NT2/D1 (cell line): ENCODE measurements at regions not wholly inside any gene's neighbourhood (a gene's known extent, or its start where the extent isn't known, plus 50 kb on each side); places are given as distances from the start of the nearest gene placed in this dataset.
"Not testable (repeated sequence)": the region's sequence is repeated elsewhere in the genome, so short reads cannot be mapped to it uniquely, and the experiment has no call there.

ENCODE experiments used
- DNase-seq: peaks from one replicate; pipeline ENCODE4 v3.0.0-alpha.2; 2011; ENCODE audit warnings: low read depth, low spot score
- H3K27me3 ChIP-seq: 2 replicates; pipeline ENCODE4 v1.6.0; 2011; ENCODE audit warnings: mild to moderate bottlenecking; ENCODE audit not compliant: insufficient read length, insufficient read depth
- H3K36me3 ChIP-seq: 2 replicates; pipeline ENCODE4 v1.6.1; 2011; ENCODE audit warnings: mild to moderate bottlenecking, low read length, mixed read lengths; ENCODE audit not compliant: insufficient read depth, insufficient read length
- H3K4me1 ChIP-seq: 2 replicates; pipeline ENCODE4 v1.5.1; 2011; ENCODE audit not compliant: insufficient read depth, insufficient read length
- H3K4me3 ChIP-seq: 2 replicates; pipeline ENCODE4 v1.5.1; 2011; ENCODE audit warnings: low read depth; ENCODE audit not compliant: insufficient read length
- H3K9ac ChIP-seq: 2 replicates; pipeline ENCODE4 v1.6.0; 2011; ENCODE audit warnings: low read depth; ENCODE audit not compliant: insufficient read length
- H3K9me3 ChIP-seq: 2 replicates; pipeline ENCODE4 v1.5.1; 2011; ENCODE audit warnings: mild to moderate bottlenecking, low read length; ENCODE audit not compliant: insufficient read depth
- SUZ12 ChIP-seq: IDR thresholded peaks from 2 replicates; pipeline ENCODE4 v1.6.1; 2011; ENCODE audit not compliant: insufficient read length, insufficient read depth; ENCODE audit errors: extremely low read depth
- YY1 ChIP-seq: IDR thresholded peaks from 2 replicates; pipeline ENCODE4 v1.6.1; 2011; ENCODE audit not compliant: insufficient read length, insufficient read depth
- ZNF274 ChIP-seq: IDR thresholded peaks from 2 replicates; pipeline ENCODE4 v1.6.1; 2011; ENCODE audit warnings: mild to moderate bottlenecking, low read depth, low read length

- no peak for TF ChIP-seq SUZ12
- no peak for TF ChIP-seq ZNF274
- no peak for TF ChIP-seq YY1
- no peak overlapping the region for H3K9ac ChIP-seq
- peaks cover 24% of the 10 kb centered on the region for H3K9me3 ChIP-seq
- no peaks in the 10 kb centered on the region for H3K4me1 ChIP-seq
- no peaks in the 10 kb centered on the region for H3K36me3 ChIP-seq
- no peak overlapping the region for H3K4me3 ChIP-seq
- no peak for DNase-seq
- H3K27me3 ChIP-seq = no peaks in the 10 kb centered on the region
These were observed 159.4 kb downstream of the CRLF2 start for GRCh38 chrX:1053072-1053471.

- H3K27me3 ChIP-seq = no peaks in the 10 kb centered on the region
- H3K9ac ChIP-seq = no peak overlapping the region
- no peaks in the 10 kb centered on the region for H3K4me1 ChIP-seq
- TF ChIP-seq YY1 = no peak
- no peak for TF ChIP-seq SUZ12
- no peak for TF ChIP-seq ZNF274
- DNase-seq = no peak
- H3K36me3 ChIP-seq = no peaks in the 10 kb centered on the region
- H3K9me3 ChIP-seq = peaks cover 24% of the 10 kb centered on the region
- no peak overlapping the region for H3K4me3 ChIP-seq
These were observed 160.4 kb downstream of the CRLF2 start for GRCh38 chrX:1052021-1052420.

- H3K9ac ChIP-seq = no peak overlapping the region
- H3K9me3 ChIP-seq = peaks cover 24% of the 10 kb centered on the region
- no peak overlapping the region for H3K4me3 ChIP-seq
- H3K4me1 ChIP-seq = no peaks in the 10 kb centered on the region
- TF ChIP-seq ZNF274 = no peak
- TF ChIP-seq SUZ12 = no peak
- TF ChIP-seq YY1 = no peak
- no peak for DNase-seq
- no peaks in the 10 kb centered on the region for H3K27me3 ChIP-seq
- H3K36me3 ChIP-seq = no peaks in the 10 kb centered on the region
These were observed 161.0 kb downstream of the CRLF2 start for GRCh38 chrX:1051421-1051820.

- H3K9me3 ChIP-seq = 0 out of 2 replicates have a peak, but pooled peaks cover 5% of the 10 kb centered on the region
- no peaks in the 10 kb centered on the region for H3K4me1 ChIP-seq
- H3K9ac ChIP-seq = no peak overlapping the region
- no peak for DNase-seq
- H3K36me3 ChIP-seq = no peaks in the 10 kb centered on the region
- H3K4me3 ChIP-seq = no peak overlapping the region
- no peak for TF ChIP-seq ZNF274
- no peak for TF ChIP-seq YY1
- no peak for TF ChIP-seq SUZ12
- no peaks in the 10 kb centered on the region for H3K27me3 ChIP-seq
These were observed 166.7 kb downstream of the CRLF2 start for GRCh38 chrX:1045680-1046314.

GRCh38 chrX:1041091-1041490 is 171.4 kb downstream of the CRLF2 start:
- Histone ChIP-seq H3K4me3 (no peak overlapping the region), H3K4me1 (no peaks in the 10 kb centered on the region), H3K9ac (no peak overlapping the region), H3K27me3 (no peaks in the 10 kb centered on the region), H3K36me3 (no peaks in the 10 kb centered on the region), H3K9me3 (0 out of 2 replicates have a peak, but pooled peaks cover 12% of the 10 kb centered on the region)
- TF ChIP-seq ZNF274 (no peak), YY1 (no peak), SUZ12 (no peak)
- DNase-seq = no peak

- H3K4me1 ChIP-seq, H3K9me3 ChIP-seq, H3K9ac ChIP-seq: not testable (repeated sequence)
These were observed 176.5 kb downstream of the CRLF2 start for GRCh38 chrX:1035931-1036330.

GRCh38 chrX:1035206-1035605 is 177.2 kb downstream of the CRLF2 start:
- H3K4me3 ChIP-seq = no peak overlapping the region
- no peaks in the 10 kb centered on the region for H3K27me3 ChIP-seq
- no peak for DNase-seq
- H3K36me3 ChIP-seq = no peaks in the 10 kb centered on the region
- no peak overlapping the region for H3K9ac ChIP-seq
- peaks cover 3% of the 10 kb centered on the region for H3K4me1 ChIP-seq
- 0 out of 2 replicates have a peak, but pooled peaks cover 7% of the 10 kb centered on the region for H3K9me3 ChIP-seq
- no peak for TF ChIP-seq SUZ12
- no peak for TF ChIP-seq YY1
- TF ChIP-seq ZNF274 = no peak

More at GRCh38 chrX:1035931-1036330, 176.5 kb downstream of the CRLF2 start:
- DNase-seq, H3K4me3 ChIP-seq, H3K27me3 ChIP-seq, H3K36me3 ChIP-seq: not testable (repeated sequence)
